ENCODE measurements at regions not wholly inside any gene's neighbourhood (a gene's known extent, or its start where the extent isn't known, plus 50 kb on each side); places are given as distances from the start of the nearest gene placed in this dataset.

DNA sequence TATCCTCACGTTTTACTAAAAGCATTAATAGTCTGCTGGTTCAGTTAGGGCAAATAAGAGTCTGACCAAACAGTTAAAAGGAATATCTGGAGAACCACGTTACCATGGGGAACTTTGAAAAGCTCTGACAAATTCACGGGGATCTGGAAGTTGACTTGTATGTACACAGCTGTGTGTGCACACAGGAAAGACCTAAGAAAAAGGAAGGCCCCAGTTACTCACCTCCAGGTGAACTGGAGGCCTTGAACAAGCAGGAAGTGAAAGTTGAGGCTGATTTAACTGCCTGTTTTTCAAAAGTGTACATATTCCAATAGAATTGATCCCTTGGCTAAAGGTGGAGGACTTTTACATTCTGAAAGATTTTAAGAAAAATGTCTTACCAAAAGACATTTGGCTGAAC, 1891.6 kb upstream of the PCDH20 start:
- TF ChIP-seq EZH2 (IDR thresholded peaks at IDR 0.05; ENCODE audit: low read depth, unreplicated experiment) (no peak), CREB1 (CRISPR knock-in tag; IDR thresholded peaks at IDR 0.05; ENCODE audit: low read depth) (no peak), POLR2AphosphoS5 (IDR thresholded peaks at IDR 0.05; ENCODE audit: low read depth) (no peak), JUNB (IDR thresholded peaks at IDR 0.05; ENCODE audit: unreplicated experiment) (no peak), STAT1 (IDR thresholded peaks at IDR 0.05; ENCODE audit: unreplicated experiment) (no peak), EZH2phosphoT487 (IDR thresholded peaks at IDR 0.05; ENCODE audit: unreplicated experiment) (no peak), NANOG (IDR thresholded peaks at IDR 0.05; ENCODE audit: borderline replicate concordance) (no peak), ZNF331 (CRISPR knock-in tag; IDR thresholded peaks at IDR 0.05; ENCODE audit: low read depth) (no peak), ZNF114 (CRISPR knock-in tag; IDR thresholded peaks at IDR 0.05) (no peak)
- TF ChIP-seq, protein P1, sequence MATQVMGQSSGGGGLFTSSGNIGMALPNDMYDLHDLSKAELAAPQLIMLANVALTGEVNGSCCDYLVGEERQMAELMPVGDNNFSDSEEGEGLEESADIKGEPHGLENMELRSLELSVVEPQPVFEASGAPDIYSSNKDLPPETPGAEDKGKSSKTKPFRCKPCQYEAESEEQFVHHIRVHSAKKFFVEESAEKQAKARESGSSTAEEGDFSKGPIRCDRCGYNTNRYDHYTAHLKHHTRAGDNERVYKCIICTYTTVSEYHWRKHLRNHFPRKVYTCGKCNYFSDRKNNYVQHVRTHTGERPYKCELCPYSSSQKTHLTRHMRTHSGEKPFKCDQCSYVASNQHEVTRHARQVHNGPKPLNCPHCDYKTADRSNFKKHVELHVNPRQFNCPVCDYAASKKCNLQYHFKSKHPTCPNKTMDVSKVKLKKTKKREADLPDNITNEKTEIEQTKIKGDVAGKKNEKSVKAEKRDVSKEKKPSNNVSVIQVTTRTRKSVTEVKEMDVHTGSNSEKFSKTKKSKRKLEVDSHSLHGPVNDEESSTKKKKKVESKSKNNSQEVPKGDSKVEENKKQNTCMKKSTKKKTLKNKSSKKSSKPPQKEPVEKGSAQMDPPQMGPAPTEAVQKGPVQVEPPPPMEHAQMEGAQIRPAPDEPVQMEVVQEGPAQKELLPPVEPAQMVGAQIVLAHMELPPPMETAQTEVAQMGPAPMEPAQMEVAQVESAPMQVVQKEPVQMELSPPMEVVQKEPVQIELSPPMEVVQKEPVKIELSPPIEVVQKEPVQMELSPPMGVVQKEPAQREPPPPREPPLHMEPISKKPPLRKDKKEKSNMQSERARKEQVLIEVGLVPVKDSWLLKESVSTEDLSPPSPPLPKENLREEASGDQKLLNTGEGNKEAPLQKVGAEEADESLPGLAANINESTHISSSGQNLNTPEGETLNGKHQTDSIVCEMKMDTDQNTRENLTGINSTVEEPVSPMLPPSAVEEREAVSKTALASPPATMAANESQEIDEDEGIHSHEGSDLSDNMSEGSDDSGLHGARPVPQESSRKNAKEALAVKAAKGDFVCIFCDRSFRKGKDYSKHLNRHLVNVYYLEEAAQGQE (IDR thresholded peaks at IDR 0.05; ENCODE audit: unreplicated experiment): no peak
- TF ChIP-seq, protein P2, sequence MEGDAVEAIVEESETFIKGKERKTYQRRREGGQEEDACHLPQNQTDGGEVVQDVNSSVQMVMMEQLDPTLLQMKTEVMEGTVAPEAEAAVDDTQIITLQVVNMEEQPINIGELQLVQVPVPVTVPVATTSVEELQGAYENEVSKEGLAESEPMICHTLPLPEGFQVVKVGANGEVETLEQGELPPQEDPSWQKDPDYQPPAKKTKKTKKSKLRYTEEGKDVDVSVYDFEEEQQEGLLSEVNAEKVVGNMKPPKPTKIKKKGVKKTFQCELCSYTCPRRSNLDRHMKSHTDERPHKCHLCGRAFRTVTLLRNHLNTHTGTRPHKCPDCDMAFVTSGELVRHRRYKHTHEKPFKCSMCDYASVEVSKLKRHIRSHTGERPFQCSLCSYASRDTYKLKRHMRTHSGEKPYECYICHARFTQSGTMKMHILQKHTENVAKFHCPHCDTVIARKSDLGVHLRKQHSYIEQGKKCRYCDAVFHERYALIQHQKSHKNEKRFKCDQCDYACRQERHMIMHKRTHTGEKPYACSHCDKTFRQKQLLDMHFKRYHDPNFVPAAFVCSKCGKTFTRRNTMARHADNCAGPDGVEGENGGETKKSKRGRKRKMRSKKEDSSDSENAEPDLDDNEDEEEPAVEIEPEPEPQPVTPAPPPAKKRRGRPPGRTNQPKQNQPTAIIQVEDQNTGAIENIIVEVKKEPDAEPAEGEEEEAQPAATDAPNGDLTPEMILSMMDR (conservative IDR thresholded peaks at IDR 0.05; ENCODE audit: low read depth in 2 of 2): no peak
- TF ChIP-seq, protein P3, sequence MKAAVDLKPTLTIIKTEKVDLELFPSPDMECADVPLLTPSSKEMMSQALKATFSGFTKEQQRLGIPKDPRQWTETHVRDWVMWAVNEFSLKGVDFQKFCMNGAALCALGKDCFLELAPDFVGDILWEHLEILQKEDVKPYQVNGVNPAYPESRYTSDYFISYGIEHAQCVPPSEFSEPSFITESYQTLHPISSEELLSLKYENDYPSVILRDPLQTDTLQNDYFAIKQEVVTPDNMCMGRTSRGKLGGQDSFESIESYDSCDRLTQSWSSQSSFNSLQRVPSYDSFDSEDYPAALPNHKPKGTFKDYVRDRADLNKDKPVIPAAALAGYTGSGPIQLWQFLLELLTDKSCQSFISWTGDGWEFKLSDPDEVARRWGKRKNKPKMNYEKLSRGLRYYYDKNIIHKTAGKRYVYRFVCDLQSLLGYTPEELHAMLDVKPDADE (IDR thresholded peaks at IDR 0.05): no peak

Data from GM23338 (cell line).